ENCODE measurements at regions not wholly inside any gene's neighbourhood (a gene's known extent, or its start where the extent isn't known, plus 50 kb on each side); places are given as distances from the start of the nearest gene placed in this dataset.

GRCh38 chr9:11559001-11559776 is 946.4 kb upstream of the PTPRD start:
- H3K9me3 ChIP-seq, result no peaks in the 10 kb centered on the region
- no peak for DNase-seq

GRCh38 chr9:11577522-11577921 is 964.7 kb upstream of the PTPRD start:
- DNase-seq, result no peak
- Histone ChIP-seq H3K4me1 (no peaks in the 10 kb centered on the region), H3K27ac (no peak overlapping the region), H3K4me3 (no peak overlapping the region), H3K36me3 (no peaks in the 10 kb centered on the region), H3K9me3 (no peaks in the 10 kb centered on the region), H3K27me3 (no peaks in the 10 kb centered on the region)
- intact Hi-C loops (cut with DNase I; ENCODE audit: low total_unique reads), result no loop called here
- TF ChIP-seq CTCF (IDR thresholded peaks at IDR 0.05), result no peak

More at GRCh38 chr9:11559001-11559776, 946.4 kb upstream of the PTPRD start:
- no peak for TF ChIP-seq CTCF (IDR thresholded peaks at IDR 0.05)
- Histone ChIP-seq H3K27me3 (no peaks in the 10 kb centered on the region), H3K36me3 (no peaks in the 10 kb centered on the region), H3K4me1 (no peaks in the 10 kb centered on the region), H3K27ac (no peak overlapping the region), H3K4me3 (no peak overlapping the region)
- intact Hi-C loops (cut with DNase I; ENCODE audit: low total_unique reads), result no loop called here

DNA sequence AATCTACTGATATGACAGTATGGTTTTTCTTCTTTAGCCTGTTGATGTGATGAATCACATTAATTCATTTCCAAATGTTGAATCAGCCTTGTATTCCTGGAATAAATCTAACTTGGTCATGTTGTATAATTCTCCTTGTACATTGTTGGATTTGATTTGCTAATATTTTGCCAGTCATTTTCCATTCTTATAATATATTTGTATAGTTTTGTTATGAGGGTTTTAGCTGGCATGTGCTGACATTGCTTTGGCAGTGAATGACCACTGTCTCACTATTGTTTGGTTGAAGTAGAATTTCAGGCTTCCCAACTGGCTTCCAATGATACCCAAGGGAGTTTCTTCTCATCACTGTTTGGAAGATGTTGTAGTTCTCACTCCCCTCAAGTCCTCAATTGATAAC is 983.0 kb upstream of the PTPRD start:
- H3K9me3 ChIP-seq, result no peaks in the 10 kb centered on the region
- H3K36me3 ChIP-seq, result no peaks in the 10 kb centered on the region
- no peaks in the 10 kb centered on the region for H3K4me1 ChIP-seq
- intact Hi-C loops (cut with DNase I; ENCODE audit: low total_unique reads), result no loop called here
- no peak overlapping the region for H3K4me3 ChIP-seq
- no peak overlapping the region for H3K27ac ChIP-seq
- H3K27me3 ChIP-seq, result no peaks in the 10 kb centered on the region
- no peak for DNase-seq
- TF ChIP-seq CTCF (IDR thresholded peaks at IDR 0.05), result no peak

- DNase-seq, result no peak
- H3K27ac ChIP-seq, result no peak overlapping the region
- no peaks in the 10 kb centered on the region for H3K4me1 ChIP-seq
- H3K4me3 ChIP-seq, result no peak overlapping the region
- H3K27me3 ChIP-seq, result no peaks in the 10 kb centered on the region
- H3K9me3 ChIP-seq, result no peaks in the 10 kb centered on the region
- no peaks in the 10 kb centered on the region for H3K36me3 ChIP-seq
- TF ChIP-seq CTCF (IDR thresholded peaks at IDR 0.05), result no peak
- intact Hi-C loops (cut with DNase I; ENCODE audit: low total_unique reads), result no loop called here
These were observed 1005.5 kb upstream of the PTPRD start for GRCh38 chr9:11618241-11618805.

DNA sequence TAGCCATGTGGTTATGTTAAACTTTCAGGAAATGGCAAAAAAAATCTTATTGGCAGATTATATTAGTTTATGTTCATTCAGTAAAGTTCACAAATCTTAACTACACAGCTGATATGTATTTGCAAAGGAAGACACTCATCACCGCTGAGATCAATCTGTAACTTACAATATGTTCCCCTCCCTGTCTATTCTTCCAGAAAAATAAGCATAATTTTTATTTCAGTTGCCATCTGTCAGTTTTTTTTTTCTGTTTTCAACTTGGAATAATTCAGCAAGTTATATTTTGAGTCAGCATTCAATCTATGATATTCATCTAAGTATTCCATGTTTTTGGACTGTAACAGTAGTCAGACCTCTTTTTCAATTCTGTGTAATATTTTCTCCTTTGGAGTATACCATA is 1019.9 kb upstream of the PTPRD start:
- TF ChIP-seq CTCF (IDR thresholded peaks at IDR 0.05), result no peak
- Histone ChIP-seq H3K4me1 (no peaks in the 10 kb centered on the region), H3K27me3 (no peaks in the 10 kb centered on the region), H3K27ac (no peak overlapping the region), H3K9me3 (peaks cover 0 to 6% (median 0%) of the 10 kb centered on the region in 3 donors), H3K36me3 (no peaks in the 10 kb centered on the region), H3K4me3 (no peak overlapping the region)
- no peak for DNase-seq
- intact Hi-C loops (cut with DNase I; ENCODE audit: low total_unique reads), result no loop called here

All from tibial artery (tissue), 4 donors.